ENCODE measurements at regions not wholly inside any gene's neighbourhood (a gene's known extent, or its start where the extent isn't known, plus 50 kb on each side); places are given as distances from the start of the nearest gene placed in this dataset.
"Not testable (repeated sequence)": the region's sequence is repeated elsewhere in the genome, so short reads cannot be mapped to it uniquely, and the experiment has no call there.

GRCh38 chr5:52024359-52024758 lies 641.1 kb downstream of the ISL1 start:
- Histone ChIP-seq H3K27ac (ENCODE audit: insufficient read depth, low read length) (no peak overlapping the region), H3K27me3 (ENCODE audit: control insufficient read depth, insufficient read depth, low read length) (no peaks in the 10 kb centered on the region), H3K79me2 (ENCODE audit: control insufficient read depth, insufficient read depth, low read length) (no peaks in the 10 kb centered on the region), H3K4me2 (ENCODE audit: extremely low read depth, insufficient read depth, low read length) (no peak overlapping the region), H3K4me3 (replicated peaks in 1 of 4; ENCODE audit: control extremely low read depth in 1 of 4, insufficient read depth in 1 of 4, low read depth in 3 of 4, low read length in 4 of 4) (no peak overlapping the region), H3K9ac (ENCODE audit: insufficient read depth, low read length) (no peak overlapping the region), H2AFZ (ENCODE audit: low read length) (no peak overlapping the region), H3K4me1 (ENCODE audit: control insufficient read depth, extremely low read depth, insufficient read depth, low read length) (no peaks in the 10 kb centered on the region), H4K20me1 (ENCODE audit: control insufficient read depth, extremely low read depth, insufficient read depth, low read length) (no peaks in the 10 kb centered on the region), H3K36me3 (ENCODE audit: control insufficient read depth, insufficient read depth, low read length) (no peaks in the 10 kb centered on the region), H3K9me3 (ENCODE audit: control insufficient read depth, insufficient read depth, low read depth, low read length) (no peaks in the 10 kb centered on the region)
- no peak for DNase-seq (ENCODE audit: low read depth in 2 of 2)
- no peak for TF ChIP-seq CTCF (conservative IDR thresholded peaks at IDR 0.05 in 1 of 2, IDR thresholded peaks at IDR 0.05 in 1 of 2; ENCODE audit: low read depth in 1 of 2, low read length in 2 of 2)

- H4K20me1 ChIP-seq (ENCODE audit: control insufficient read depth, extremely low read depth, insufficient read depth, low read length); H3K27me3 ChIP-seq (ENCODE audit: control insufficient read depth, insufficient read depth, low read length); H3K4me3 ChIP-seq (replicated peaks in 1 of 4; ENCODE audit: control extremely low read depth in 1 of 4, insufficient read depth in 1 of 4, low read depth in 3 of 4, low read length in 4 of 4); H3K79me2 ChIP-seq (ENCODE audit: control insufficient read depth, insufficient read depth, low read length); H3K4me1 ChIP-seq (ENCODE audit: control insufficient read depth, extremely low read depth, insufficient read depth, low read length); H3K27ac ChIP-seq (ENCODE audit: insufficient read depth, low read length); H3K36me3 ChIP-seq (ENCODE audit: control insufficient read depth, insufficient read depth, low read length); H2AFZ ChIP-seq (ENCODE audit: low read length); DNase-seq (ENCODE audit: low read depth in 2 of 2); H3K9me3 ChIP-seq (ENCODE audit: control insufficient read depth, insufficient read depth, low read depth, low read length); H3K9ac ChIP-seq (ENCODE audit: insufficient read depth, low read length); H3K4me2 ChIP-seq (ENCODE audit: extremely low read depth, insufficient read depth, low read length): not testable (repeated sequence)
Observed at GRCh38 chr5:52029836-52030235, 646.6 kb downstream of the ISL1 start.

GRCh38 chr5:52041842-52042241 lies 658.6 kb downstream of the ISL1 start:
- Histone ChIP-seq H3K4me1 (ENCODE audit: control insufficient read depth, extremely low read depth, insufficient read depth, low read length) (no peaks in the 10 kb centered on the region), H3K79me2 (ENCODE audit: control insufficient read depth, insufficient read depth, low read length) (no peaks in the 10 kb centered on the region), H3K27me3 (ENCODE audit: control insufficient read depth, insufficient read depth, low read length) (no peaks in the 10 kb centered on the region), H3K9ac (ENCODE audit: insufficient read depth, low read length) (no peak overlapping the region), H3K4me3 (replicated peaks in 1 of 4; ENCODE audit: control extremely low read depth in 1 of 4, insufficient read depth in 1 of 4, low read depth in 3 of 4, low read length in 4 of 4) (no peak overlapping the region), H2AFZ (ENCODE audit: low read length) (no peak overlapping the region), H3K4me2 (ENCODE audit: extremely low read depth, insufficient read depth, low read length) (no peak overlapping the region), H3K27ac (ENCODE audit: insufficient read depth, low read length) (no peak overlapping the region), H4K20me1 (ENCODE audit: control insufficient read depth, extremely low read depth, insufficient read depth, low read length) (no peaks in the 10 kb centered on the region), H3K36me3 (ENCODE audit: control insufficient read depth, insufficient read depth, low read length) (no peaks in the 10 kb centered on the region), H3K9me3 (ENCODE audit: control insufficient read depth, insufficient read depth, low read depth, low read length) (no peaks in the 10 kb centered on the region)
- no peak for DNase-seq (ENCODE audit: low read depth in 2 of 2)
- TF ChIP-seq CTCF (conservative IDR thresholded peaks at IDR 0.05 in 1 of 2, IDR thresholded peaks at IDR 0.05 in 1 of 2; ENCODE audit: low read depth in 1 of 2, low read length in 2 of 2) (no peak), EZH2 (IDR thresholded peaks at IDR 0.05; ENCODE audit: low read length, missing control alignments) (no peak)

- no peak for DNase-seq (ENCODE audit: low read depth in 2 of 2)
- Histone ChIP-seq H3K9me3 (ENCODE audit: control insufficient read depth, insufficient read depth, low read depth, low read length) (no peaks in the 10 kb centered on the region), H3K4me3 (replicated peaks in 1 of 4; ENCODE audit: control extremely low read depth in 1 of 4, insufficient read depth in 1 of 4, low read depth in 3 of 4, low read length in 4 of 4) (no peak overlapping the region), H3K4me2 (ENCODE audit: extremely low read depth, insufficient read depth, low read length) (no peak overlapping the region), H3K79me2 (ENCODE audit: control insufficient read depth, insufficient read depth, low read length) (no peaks in the 10 kb centered on the region), H3K4me1 (ENCODE audit: control insufficient read depth, extremely low read depth, insufficient read depth, low read length) (no peaks in the 10 kb centered on the region), H3K9ac (ENCODE audit: insufficient read depth, low read length) (no peak overlapping the region), H3K36me3 (ENCODE audit: control insufficient read depth, insufficient read depth, low read length) (no peaks in the 10 kb centered on the region), H4K20me1 (ENCODE audit: control insufficient read depth, extremely low read depth, insufficient read depth, low read length) (no peaks in the 10 kb centered on the region), H2AFZ (ENCODE audit: low read length) (no peak overlapping the region), H3K27ac (ENCODE audit: insufficient read depth, low read length) (no peak overlapping the region), H3K27me3 (ENCODE audit: control insufficient read depth, insufficient read depth, low read length) (no peaks in the 10 kb centered on the region)
- TF ChIP-seq EZH2 (IDR thresholded peaks at IDR 0.05; ENCODE audit: low read length, missing control alignments) (no peak), CTCF (conservative IDR thresholded peaks at IDR 0.05 in 1 of 2, IDR thresholded peaks at IDR 0.05 in 1 of 2; ENCODE audit: low read depth in 1 of 2, low read length in 2 of 2) (no peak)
Observed at GRCh38 chr5:52043137-52043536, 659.9 kb downstream of the ISL1 start.
